Activated CD4-positive, alpha-beta T cell treated with anti-CD3 and anti-CD28 coated beads, Interleukin-10, Interleukin-2, amounts not matched to agents 100 ng/mL and 50 ng/mL, durations not matched to agents 16 hours and 8 hours (primary cell): ENCODE measurements at regions not wholly inside any gene's neighbourhood (a gene's known extent, or its start where the extent isn't known, plus 50 kb on each side); places are given as distances from the start of the nearest gene placed in this dataset.

ENCODE experiments used
- DNase-seq: peaks from one replicate; pipeline ENCODE4 v3.0.0-alpha.2; 2020

GRCh38 chr12:71233083-71233482 is 75.3 kb upstream of the TSPAN8 start:
- no peak for DNase-seq

- no peak for DNase-seq
These were observed 72.7 kb upstream of the TSPAN8 start for GRCh38 chr12:71230542-71230941.

GRCh38 chr12:71223139-71223538 is 65.3 kb upstream of the TSPAN8 start:
- no peak for DNase-seq

- DNase-seq, result no peak
These were observed 64.6 kb upstream of the TSPAN8 start for GRCh38 chr12:71222436-71222835.

- no peak for DNase-seq
These were observed 62.5 kb upstream of the TSPAN8 start for GRCh38 chr12:71220260-71220659.

GRCh38 chr12:71219224-71219623 is 61.4 kb upstream of the TSPAN8 start:
- DNase-seq, result no peak

GRCh38 chr12:71218616-71219015 is 60.8 kb upstream of the TSPAN8 start:
- no peak for DNase-seq

- DNase-seq, result peak; percentile 9
These were observed 59.2 kb upstream of the TSPAN8 start for GRCh38 chr12:71216725-71217579.

- no peak for DNase-seq
These were observed 56.9 kb upstream of the TSPAN8 start for GRCh38 chr12:71214511-71215285.

GRCh38 chr12:71208053-71208685 is 50.4 kb upstream of the TSPAN8 start:
- DNase-seq, result no peak
